ENCODE measurements at regions not wholly inside any gene's neighbourhood (a gene's known extent, or its start where the extent isn't known, plus 50 kb on each side); places are given as distances from the start of the nearest gene placed in this dataset.

DNA sequence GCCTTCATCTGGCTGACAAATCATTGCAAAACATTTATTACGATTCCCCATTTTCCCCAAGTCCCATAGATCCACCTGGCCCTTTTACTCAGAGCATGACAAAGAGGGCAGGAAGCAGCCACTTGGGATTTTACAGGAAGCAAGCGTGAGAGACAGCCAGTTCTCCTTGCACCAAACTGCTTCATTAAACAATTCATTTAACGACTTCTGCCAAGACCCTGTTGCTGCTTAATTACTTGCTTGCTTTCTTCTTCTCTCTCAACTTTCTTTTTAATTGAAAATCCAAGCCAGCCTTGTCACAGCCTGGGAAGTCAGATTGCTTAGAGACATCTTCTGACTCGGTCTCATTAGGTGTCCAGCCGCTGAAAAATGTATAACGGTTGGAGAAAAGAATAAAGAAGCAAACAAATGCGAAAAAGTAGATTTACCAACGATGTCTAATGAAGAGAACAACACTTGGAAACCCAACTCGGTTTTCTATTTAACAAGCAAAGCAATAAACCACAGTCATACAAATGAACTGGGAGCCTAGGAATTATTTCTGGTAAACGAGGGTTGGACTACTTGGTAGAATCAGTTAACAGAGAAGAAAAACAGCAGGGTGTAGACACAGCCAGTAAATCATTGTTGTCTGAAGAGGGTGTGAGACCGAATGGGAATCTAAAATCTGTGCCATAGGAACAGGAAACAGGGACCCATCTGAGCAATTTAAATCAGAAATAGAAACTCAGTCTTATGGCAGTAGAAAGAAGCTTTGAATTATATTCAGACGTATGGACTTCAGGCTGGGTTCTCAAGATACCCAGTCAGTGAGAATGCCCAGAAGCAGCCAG lies 298.3 kb downstream of the LRRC3B start:
- TF ChIP-seq, protein P1, sequence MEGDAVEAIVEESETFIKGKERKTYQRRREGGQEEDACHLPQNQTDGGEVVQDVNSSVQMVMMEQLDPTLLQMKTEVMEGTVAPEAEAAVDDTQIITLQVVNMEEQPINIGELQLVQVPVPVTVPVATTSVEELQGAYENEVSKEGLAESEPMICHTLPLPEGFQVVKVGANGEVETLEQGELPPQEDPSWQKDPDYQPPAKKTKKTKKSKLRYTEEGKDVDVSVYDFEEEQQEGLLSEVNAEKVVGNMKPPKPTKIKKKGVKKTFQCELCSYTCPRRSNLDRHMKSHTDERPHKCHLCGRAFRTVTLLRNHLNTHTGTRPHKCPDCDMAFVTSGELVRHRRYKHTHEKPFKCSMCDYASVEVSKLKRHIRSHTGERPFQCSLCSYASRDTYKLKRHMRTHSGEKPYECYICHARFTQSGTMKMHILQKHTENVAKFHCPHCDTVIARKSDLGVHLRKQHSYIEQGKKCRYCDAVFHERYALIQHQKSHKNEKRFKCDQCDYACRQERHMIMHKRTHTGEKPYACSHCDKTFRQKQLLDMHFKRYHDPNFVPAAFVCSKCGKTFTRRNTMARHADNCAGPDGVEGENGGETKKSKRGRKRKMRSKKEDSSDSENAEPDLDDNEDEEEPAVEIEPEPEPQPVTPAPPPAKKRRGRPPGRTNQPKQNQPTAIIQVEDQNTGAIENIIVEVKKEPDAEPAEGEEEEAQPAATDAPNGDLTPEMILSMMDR (IDR thresholded peaks at IDR 0.05), result no peak
- TF ChIP-seq EP300 (IDR thresholded peaks at IDR 0.05; ENCODE audit: borderline replicate concordance in 1 of 2, low read depth in 1 of 2, low read length in 1 of 2) (no peak), GABPA (IDR thresholded peaks at IDR 0.05; ENCODE audit: low read depth) (no peak), TEAD4 (IDR thresholded peaks at IDR 0.05; ENCODE audit: borderline replicate concordance, insufficient read depth) (no peak), RAD21 (IDR thresholded peaks at IDR 0.05; ENCODE audit: low read length) (no peak), POLR2AphosphoS5 (IDR thresholded peaks at IDR 0.05; ENCODE audit: low read depth, low read length) (no peak), TCF12 (IDR thresholded peaks at IDR 0.05) (no peak), RCOR1 (IDR thresholded peaks at IDR 0.05; ENCODE audit: low read length) (no peak), EZH2phosphoT487 (IDR thresholded peaks at IDR 0.05; ENCODE audit: borderline replicate concordance, low read depth) (no peak)
- TF ChIP-seq, protein P2, sequence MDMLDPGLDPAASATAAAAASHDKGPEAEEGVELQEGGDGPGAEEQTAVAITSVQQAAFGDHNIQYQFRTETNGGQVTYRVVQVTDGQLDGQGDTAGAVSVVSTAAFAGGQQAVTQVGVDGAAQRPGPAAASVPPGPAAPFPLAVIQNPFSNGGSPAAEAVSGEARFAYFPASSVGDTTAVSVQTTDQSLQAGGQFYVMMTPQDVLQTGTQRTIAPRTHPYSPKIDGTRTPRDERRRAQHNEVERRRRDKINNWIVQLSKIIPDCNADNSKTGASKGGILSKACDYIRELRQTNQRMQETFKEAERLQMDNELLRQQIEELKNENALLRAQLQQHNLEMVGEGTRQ (IDR thresholded peaks at IDR 0.05; ENCODE audit: borderline replicate concordance, low read depth, low read length), result no peak
- TF ChIP-seq, protein P3, sequence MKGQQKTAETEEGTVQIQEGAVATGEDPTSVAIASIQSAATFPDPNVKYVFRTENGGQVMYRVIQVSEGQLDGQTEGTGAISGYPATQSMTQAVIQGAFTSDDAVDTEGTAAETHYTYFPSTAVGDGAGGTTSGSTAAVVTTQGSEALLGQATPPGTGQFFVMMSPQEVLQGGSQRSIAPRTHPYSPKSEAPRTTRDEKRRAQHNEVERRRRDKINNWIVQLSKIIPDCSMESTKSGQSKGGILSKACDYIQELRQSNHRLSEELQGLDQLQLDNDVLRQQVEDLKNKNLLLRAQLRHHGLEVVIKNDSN (IDR thresholded peaks at IDR 0.05; ENCODE audit: borderline replicate concordance, low read depth), result no peak

Data from SK-N-SH (cell line).